ENCODE measurements at regions not wholly inside any gene's neighbourhood (a gene's known extent, or its start where the extent isn't known, plus 50 kb on each side); places are given as distances from the start of the nearest gene placed in this dataset.
"Not testable (repeated sequence)": the region's sequence is repeated elsewhere in the genome, so short reads cannot be mapped to it uniquely, and the experiment has no call there.

DNA sequence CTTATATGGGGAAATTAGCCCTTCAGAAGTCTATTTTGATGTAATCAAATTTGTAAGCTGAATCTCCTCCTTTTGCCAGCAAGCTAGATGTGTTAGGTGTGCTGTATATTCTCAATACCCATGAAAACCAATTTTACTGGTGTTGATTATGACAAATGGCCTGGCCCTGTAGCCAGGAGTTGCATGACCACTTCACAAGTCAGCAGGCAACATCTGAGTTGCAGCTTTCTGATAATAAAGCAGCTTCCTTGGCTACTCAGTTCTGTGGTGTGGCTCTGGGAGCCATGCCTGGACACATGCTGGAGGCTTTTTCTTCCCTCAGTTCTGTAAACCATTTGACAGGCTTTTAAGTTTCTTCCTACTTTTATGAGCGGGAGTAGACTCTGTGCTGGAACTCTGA, 154.1 kb upstream of the CXCL13 start:
- H3K9me1 ChIP-seq (ENCODE audit: control insufficient read depth, extremely low read depth, insufficient read depth, low read length) = no peaks in the 10 kb centered on the region
- no peak overlapping the region for H3K4me3 ChIP-seq (ENCODE audit: control insufficient read depth in 2 of 3, extremely low read depth in 1 of 3, insufficient read depth in 2 of 3, low read depth in 1 of 3, low read length in 3 of 3)
- no peaks in the 10 kb centered on the region for H3K4me1 ChIP-seq (ENCODE audit: control insufficient read depth, extremely low read depth, insufficient read depth, low read length)
- no peaks in the 10 kb centered on the region for H3K27me3 ChIP-seq (ENCODE audit: control insufficient read depth, extremely low read depth, insufficient read depth, low read length)
- no peak for TF ChIP-seq CTCF (optimal IDR thresholded peaks at IDR 0.05 in 1 of 3, IDR thresholded peaks at IDR 0.05 in 1 of 3, conservative IDR thresholded peaks at IDR 0.05 in 1 of 3; ENCODE audit: extremely low read depth in 1 of 3, insufficient read depth in 2 of 3, low read length in 3 of 3)
- no peak for TF ChIP-seq EZH2 (IDR thresholded peaks at IDR 0.05; ENCODE audit: low read length)
- H2AFZ ChIP-seq (ENCODE audit: control insufficient read depth, low read length) = no peak overlapping the region
- no peaks in the 10 kb centered on the region for H4K20me1 ChIP-seq (ENCODE audit: control insufficient read depth, extremely low read depth, insufficient read depth, low read length)
- H3K36me3 ChIP-seq (ENCODE audit: control insufficient read depth in 2 of 2, extremely low read depth in 1 of 2, insufficient read depth in 2 of 2, low read length in 2 of 2) = no peaks in the 10 kb centered on the region
- H3K27ac ChIP-seq (ENCODE audit: control insufficient read depth, insufficient read depth, low read length) = no peak overlapping the region
- H3K9ac ChIP-seq (ENCODE audit: control insufficient read depth, extremely low read depth, insufficient read depth, low read length) = no peak overlapping the region
- FAIRE-seq (no peak), DNase-seq (ENCODE audit: low read depth, low spot score) (no peak)
- H3K4me2 ChIP-seq (ENCODE audit: control insufficient read depth, extremely low read depth, insufficient read depth, low read depth, low read length) = no peak overlapping the region
- dilution Hi-C loops (cut with MboI; ENCODE audit: extremely low pct_ligation_motif_present, low sequenced_read_pairs) = no loop called here
- no peaks in the 10 kb centered on the region for H3K9me3 ChIP-seq (ENCODE audit: control insufficient read depth, low read depth, low read length)
- H3K79me2 ChIP-seq (ENCODE audit: control insufficient read depth, insufficient read depth, low read length) = no peaks in the 10 kb centered on the region

DNA sequence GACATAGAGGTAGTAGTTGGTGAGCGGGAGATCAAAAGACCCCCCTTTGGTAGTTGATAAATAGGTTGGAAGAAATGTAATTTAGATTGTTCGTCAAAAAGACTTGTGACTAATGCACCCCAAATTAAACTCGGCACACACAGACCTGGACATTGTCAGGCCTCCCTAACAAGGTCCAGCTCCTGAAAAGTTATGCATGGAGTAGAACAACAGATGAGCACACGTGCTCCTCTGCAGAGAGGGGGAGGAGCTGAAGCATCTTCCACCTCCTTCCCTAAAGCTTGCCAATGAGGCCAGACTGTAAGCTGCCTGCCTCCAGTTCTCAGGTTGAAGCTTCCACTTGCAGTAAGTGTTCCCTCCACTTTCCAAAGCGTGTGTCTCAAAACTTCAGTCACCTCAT, 153.5 kb upstream of the CXCL13 start:
- H3K4me1 ChIP-seq (ENCODE audit: control insufficient read depth, extremely low read depth, insufficient read depth, low read length); dilution Hi-C loops (cut with MboI; ENCODE audit: extremely low pct_ligation_motif_present, low sequenced_read_pairs); H3K4me3 ChIP-seq (ENCODE audit: control insufficient read depth in 2 of 3, extremely low read depth in 1 of 3, insufficient read depth in 2 of 3, low read depth in 1 of 3, low read length in 3 of 3); H3K9me3 ChIP-seq (ENCODE audit: control insufficient read depth, low read depth, low read length); H3K27me3 ChIP-seq (ENCODE audit: control insufficient read depth, extremely low read depth, insufficient read depth, low read length); H3K4me2 ChIP-seq (ENCODE audit: control insufficient read depth, extremely low read depth, insufficient read depth, low read depth, low read length); H4K20me1 ChIP-seq (ENCODE audit: control insufficient read depth, extremely low read depth, insufficient read depth, low read length); H3K9me1 ChIP-seq (ENCODE audit: control insufficient read depth, extremely low read depth, insufficient read depth, low read length); H3K27ac ChIP-seq (ENCODE audit: control insufficient read depth, insufficient read depth, low read length); DNase-seq (ENCODE audit: low read depth, low spot score); H3K79me2 ChIP-seq (ENCODE audit: control insufficient read depth, insufficient read depth, low read length); H3K36me3 ChIP-seq (ENCODE audit: control insufficient read depth in 2 of 2, extremely low read depth in 1 of 2, insufficient read depth in 2 of 2, low read length in 2 of 2); H3K9ac ChIP-seq (ENCODE audit: control insufficient read depth, extremely low read depth, insufficient read depth, low read length); FAIRE-seq; H2AFZ ChIP-seq (ENCODE audit: control insufficient read depth, low read length): not testable (repeated sequence)

DNA sequence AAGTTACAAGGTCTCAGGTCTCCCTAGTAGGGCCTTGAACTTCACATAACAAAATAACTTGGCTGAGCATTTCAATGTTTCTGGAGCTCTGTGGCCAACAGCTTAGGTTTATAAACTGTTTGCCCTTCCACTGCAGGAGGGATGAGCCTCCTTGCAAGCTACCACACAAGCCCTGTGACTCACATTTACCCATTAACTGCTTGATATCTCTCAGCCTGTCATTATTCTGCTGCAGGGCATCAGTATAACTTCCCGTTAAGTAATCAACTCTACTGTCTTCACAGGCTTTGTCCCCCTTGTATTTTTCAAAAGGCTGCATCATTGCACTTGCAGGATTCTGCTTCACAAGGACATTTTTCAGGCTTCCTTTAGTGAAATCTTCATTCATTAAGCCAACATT, 151.7 kb upstream of the CXCL13 start:
- Histone ChIP-seq H3K27ac (ENCODE audit: control insufficient read depth, insufficient read depth, low read length) (no peak overlapping the region), H3K4me3 (ENCODE audit: control insufficient read depth in 2 of 3, extremely low read depth in 1 of 3, insufficient read depth in 2 of 3, low read depth in 1 of 3, low read length in 3 of 3) (no peak overlapping the region), H3K27me3 (ENCODE audit: control insufficient read depth, extremely low read depth, insufficient read depth, low read length) (no peaks in the 10 kb centered on the region), H3K4me2 (ENCODE audit: control insufficient read depth, extremely low read depth, insufficient read depth, low read depth, low read length) (no peak overlapping the region), H3K79me2 (ENCODE audit: control insufficient read depth, insufficient read depth, low read length) (no peaks in the 10 kb centered on the region), H3K36me3 (ENCODE audit: control insufficient read depth in 2 of 2, extremely low read depth in 1 of 2, insufficient read depth in 2 of 2, low read length in 2 of 2) (no peaks in the 10 kb centered on the region), H4K20me1 (ENCODE audit: control insufficient read depth, extremely low read depth, insufficient read depth, low read length) (no peaks in the 10 kb centered on the region), H2AFZ (ENCODE audit: control insufficient read depth, low read length) (no peak overlapping the region), H3K9me1 (ENCODE audit: control insufficient read depth, extremely low read depth, insufficient read depth, low read length) (no peaks in the 10 kb centered on the region), H3K4me1 (ENCODE audit: control insufficient read depth, extremely low read depth, insufficient read depth, low read length) (no peaks in the 10 kb centered on the region), H3K9ac (ENCODE audit: control insufficient read depth, extremely low read depth, insufficient read depth, low read length) (no peak overlapping the region), H3K9me3 (ENCODE audit: control insufficient read depth, low read depth, low read length) (no peaks in the 10 kb centered on the region)
- DNase-seq (ENCODE audit: low read depth, low spot score) = no peak
- TF ChIP-seq EZH2 (IDR thresholded peaks at IDR 0.05; ENCODE audit: low read length) (no peak), CTCF (optimal IDR thresholded peaks at IDR 0.05 in 1 of 3, IDR thresholded peaks at IDR 0.05 in 1 of 3, conservative IDR thresholded peaks at IDR 0.05 in 1 of 3; ENCODE audit: extremely low read depth in 1 of 3, insufficient read depth in 2 of 3, low read length in 3 of 3) (no peak)
- peak; percentile 71 for FAIRE-seq
- dilution Hi-C loops (cut with MboI; ENCODE audit: extremely low pct_ligation_motif_present, low sequenced_read_pairs) = no loop called here
